ENCODE measurements at regions not wholly inside any gene's neighbourhood (a gene's known extent, or its start where the extent isn't known, plus 50 kb on each side); places are given as distances from the start of the nearest gene placed in this dataset.

DNA sequence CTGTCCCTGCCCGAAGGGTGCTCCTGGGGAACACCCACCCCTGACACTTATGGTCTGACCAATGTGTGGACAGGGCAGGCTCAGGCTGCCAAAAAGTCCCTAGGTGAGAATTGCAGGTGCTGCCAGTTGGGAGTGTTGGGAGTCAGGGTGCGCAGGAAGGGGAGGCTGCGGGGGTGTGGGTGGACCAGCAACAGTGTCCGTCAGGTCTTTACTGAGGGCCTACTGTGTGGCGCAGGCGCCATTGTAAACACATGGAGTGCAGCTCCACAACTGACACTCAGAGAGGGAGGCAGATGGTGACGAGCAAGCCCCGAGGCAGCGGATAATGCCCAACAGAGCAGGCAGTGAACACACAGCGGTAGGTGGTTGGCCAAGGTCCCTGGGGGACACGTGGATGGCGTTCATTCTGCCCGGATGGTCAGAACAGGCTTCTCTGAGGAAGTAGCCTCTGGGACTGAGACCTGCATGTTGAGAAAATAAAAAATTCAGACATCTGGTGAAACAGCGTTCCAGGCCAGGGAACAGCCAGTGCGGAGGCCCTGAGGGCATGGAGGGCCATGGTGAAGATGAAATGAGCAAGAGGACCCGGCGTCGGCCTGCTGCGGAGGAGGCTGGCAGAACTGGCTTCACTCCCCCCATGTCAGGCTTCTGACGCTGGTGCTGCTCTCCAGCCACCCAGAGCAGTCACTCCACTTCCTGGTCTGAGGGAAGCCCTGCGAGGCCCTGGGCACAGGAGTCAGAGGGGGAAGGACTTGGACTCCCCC is 136.2 kb upstream of the ZBTB40 start:
- H3K4me3 ChIP-seq (ENCODE audit: control insufficient read depth, low read depth, low read length): no peak overlapping the region
- no peak for DNase-seq (ENCODE audit: low read depth)
- TF ChIP-seq, protein P1, sequence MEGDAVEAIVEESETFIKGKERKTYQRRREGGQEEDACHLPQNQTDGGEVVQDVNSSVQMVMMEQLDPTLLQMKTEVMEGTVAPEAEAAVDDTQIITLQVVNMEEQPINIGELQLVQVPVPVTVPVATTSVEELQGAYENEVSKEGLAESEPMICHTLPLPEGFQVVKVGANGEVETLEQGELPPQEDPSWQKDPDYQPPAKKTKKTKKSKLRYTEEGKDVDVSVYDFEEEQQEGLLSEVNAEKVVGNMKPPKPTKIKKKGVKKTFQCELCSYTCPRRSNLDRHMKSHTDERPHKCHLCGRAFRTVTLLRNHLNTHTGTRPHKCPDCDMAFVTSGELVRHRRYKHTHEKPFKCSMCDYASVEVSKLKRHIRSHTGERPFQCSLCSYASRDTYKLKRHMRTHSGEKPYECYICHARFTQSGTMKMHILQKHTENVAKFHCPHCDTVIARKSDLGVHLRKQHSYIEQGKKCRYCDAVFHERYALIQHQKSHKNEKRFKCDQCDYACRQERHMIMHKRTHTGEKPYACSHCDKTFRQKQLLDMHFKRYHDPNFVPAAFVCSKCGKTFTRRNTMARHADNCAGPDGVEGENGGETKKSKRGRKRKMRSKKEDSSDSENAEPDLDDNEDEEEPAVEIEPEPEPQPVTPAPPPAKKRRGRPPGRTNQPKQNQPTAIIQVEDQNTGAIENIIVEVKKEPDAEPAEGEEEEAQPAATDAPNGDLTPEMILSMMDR (IDR thresholded peaks at IDR 0.05; ENCODE audit: control insufficient read depth, insufficient read depth, low read depth, low read length, missing control alignments): no peak

GRCh38 chr1:22317231-22317919 is 134.3 kb upstream of the ZBTB40 start:
- H3K4me3 ChIP-seq (ENCODE audit: control insufficient read depth, low read depth, low read length): no peak overlapping the region
- TF ChIP-seq, protein P1 (IDR thresholded peaks at IDR 0.05; ENCODE audit: control insufficient read depth, insufficient read depth, low read depth, low read length, missing control alignments): peak; percentile 49
- no peak for DNase-seq (ENCODE audit: low read depth)

DNA sequence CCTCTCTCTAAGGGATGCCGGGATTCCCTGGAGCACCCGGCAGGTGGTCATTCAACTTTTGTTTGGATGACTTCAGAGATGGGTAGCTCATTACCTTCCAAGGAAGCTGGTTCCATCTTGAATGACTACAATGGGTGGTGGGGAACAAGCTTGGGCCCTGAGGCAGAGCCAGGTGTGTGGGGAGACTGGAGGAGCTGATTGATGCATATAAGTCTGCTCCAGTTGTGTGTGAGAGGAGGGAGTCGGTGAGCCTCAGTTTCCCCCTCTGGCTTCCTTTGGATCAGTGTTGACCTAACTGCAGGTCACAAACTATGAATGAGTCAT is 133.8 kb upstream of the ZBTB40 start:
- no peak overlapping the region for H3K4me3 ChIP-seq (ENCODE audit: control insufficient read depth, low read depth, low read length)
- TF ChIP-seq, protein P1 (IDR thresholded peaks at IDR 0.05; ENCODE audit: control insufficient read depth, insufficient read depth, low read depth, low read length, missing control alignments): no peak
- no peak for DNase-seq (ENCODE audit: low read depth)

DNA sequence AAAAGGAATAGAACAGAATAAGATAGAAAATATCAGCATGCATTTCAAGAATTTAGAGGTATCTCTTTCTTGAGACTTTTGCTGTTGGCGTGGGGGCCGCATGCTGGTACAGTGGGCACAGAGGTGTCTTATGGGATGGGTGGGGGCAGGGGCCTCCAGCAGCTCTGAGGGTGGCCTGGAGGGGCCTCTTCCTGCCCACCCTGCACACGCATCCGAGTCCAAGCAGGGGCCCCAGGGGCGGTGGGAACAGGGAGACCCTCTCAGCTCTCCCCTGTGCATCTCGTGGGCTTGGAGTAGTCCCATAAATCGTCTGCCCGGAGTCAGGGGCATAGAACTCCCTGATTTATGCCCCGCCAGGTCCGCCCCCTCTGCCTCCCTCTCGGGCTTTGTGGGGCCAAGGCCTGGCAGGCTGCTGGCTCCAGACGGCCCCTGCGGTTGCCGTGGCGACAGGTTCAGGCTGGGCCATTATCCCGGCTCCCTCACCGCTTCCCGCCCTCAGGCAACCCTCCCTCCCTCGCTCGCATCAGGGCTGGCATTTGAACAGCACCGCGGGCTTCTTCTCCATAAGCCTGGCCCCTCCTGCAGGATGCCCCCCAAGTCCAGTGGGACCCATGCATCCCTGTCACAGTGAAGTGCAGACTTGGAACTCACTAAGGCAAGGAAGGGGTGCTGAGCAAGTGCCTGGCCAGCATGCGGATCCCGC is 133.2 kb upstream of the ZBTB40 start:
- H3K4me3 ChIP-seq (ENCODE audit: control insufficient read depth, low read depth, low read length): no peak overlapping the region
- DNase-seq (ENCODE audit: low read depth): no peak
- TF ChIP-seq, protein P1 (IDR thresholded peaks at IDR 0.05; ENCODE audit: control insufficient read depth, insufficient read depth, low read depth, low read length, missing control alignments): no peak

- TF ChIP-seq, protein P1 (IDR thresholded peaks at IDR 0.05; ENCODE audit: control insufficient read depth, insufficient read depth, low read depth, low read length, missing control alignments): no peak
- no peak overlapping the region for H3K4me3 ChIP-seq (ENCODE audit: control insufficient read depth, low read depth, low read length)
- no peak for DNase-seq (ENCODE audit: low read depth)
These were observed 132.0 kb upstream of the ZBTB40 start for GRCh38 chr1:22319608-22320007.

- H3K4me3 ChIP-seq (ENCODE audit: control insufficient read depth, low read depth, low read length): no peak overlapping the region
- TF ChIP-seq, protein P1 (IDR thresholded peaks at IDR 0.05; ENCODE audit: control insufficient read depth, insufficient read depth, low read depth, low read length, missing control alignments): no peak
- no peak for DNase-seq (ENCODE audit: low read depth)
These were observed 130.9 kb upstream of the ZBTB40 start for GRCh38 chr1:22320587-22321344.
